ENCODE measurements at regions not wholly inside any gene's neighbourhood (a gene's known extent, or its start where the extent isn't known, plus 50 kb on each side); places are given as distances from the start of the nearest gene placed in this dataset.

- no peak for TF ChIP-seq NFIC (IDR thresholded peaks at IDR 0.05)
- no peak for TF ChIP-seq RAD21 (IDR thresholded peaks at IDR 0.05; ENCODE audit: low read depth)
- no peak for TF ChIP-seq EGR1 (IDR thresholded peaks at IDR 0.05)
- TF ChIP-seq CEBPB (IDR thresholded peaks at IDR 0.05): no peak
- TF ChIP-seq TEAD4 (IDR thresholded peaks at IDR 0.05): no peak
- TF ChIP-seq USF1 (IDR thresholded peaks at IDR 0.05): no peak
- no peak for TF ChIP-seq EP300 (IDR thresholded peaks at IDR 0.05; ENCODE audit: borderline replicate concordance)
Measured at GRCh38 chr3:140821493-140821892, 120.1 kb upstream of the SLC25A36 start.

- TF ChIP-seq CREB1 (IDR thresholded peaks at IDR 0.05; ENCODE audit: low read depth) (no peak), TEAD4 (IDR thresholded peaks at IDR 0.05) (no peak), TAF1 (IDR thresholded peaks at IDR 0.05; ENCODE audit: low read depth) (no peak), NFIC (IDR thresholded peaks at IDR 0.05) (no peak), CEBPB (IDR thresholded peaks at IDR 0.05) (no peak), YY1 (IDR thresholded peaks at IDR 0.05; ENCODE audit: low read depth) (no peak), REST (IDR thresholded peaks at IDR 0.05; ENCODE audit: low read depth) (no peak), USF1 (IDR thresholded peaks at IDR 0.05) (no peak), TCF12 (IDR thresholded peaks at IDR 0.05; ENCODE audit: low read depth) (no peak), MAX (IDR thresholded peaks at IDR 0.05) (no peak), RAD21 (IDR thresholded peaks at IDR 0.05; ENCODE audit: low read depth) (no peak), EP300 (IDR thresholded peaks at IDR 0.05; ENCODE audit: borderline replicate concordance) (no peak), ZBTB7A (IDR thresholded peaks at IDR 0.05; ENCODE audit: low read depth) (no peak)
Measured at GRCh38 chr3:140822401-140823047, 119.1 kb upstream of the SLC25A36 start.

- no peak for TF ChIP-seq EP300 (IDR thresholded peaks at IDR 0.05; ENCODE audit: borderline replicate concordance)
- TF ChIP-seq REST (IDR thresholded peaks at IDR 0.05; ENCODE audit: low read depth): no peak
- no peak for TF ChIP-seq CEBPB (IDR thresholded peaks at IDR 0.05)
- TF ChIP-seq NFIC (IDR thresholded peaks at IDR 0.05): no peak
- TF ChIP-seq YY1 (IDR thresholded peaks at IDR 0.05; ENCODE audit: low read depth): no peak
- TF ChIP-seq ZBTB7A (IDR thresholded peaks at IDR 0.05; ENCODE audit: low read depth): no peak
- TF ChIP-seq MAX (IDR thresholded peaks at IDR 0.05): no peak
- TF ChIP-seq USF1 (IDR thresholded peaks at IDR 0.05): no peak
- no peak for TF ChIP-seq EGR1 (IDR thresholded peaks at IDR 0.05)
Measured at GRCh38 chr3:140823106-140823505, 118.5 kb upstream of the SLC25A36 start.

- TF ChIP-seq ZBTB7A (IDR thresholded peaks at IDR 0.05; ENCODE audit: low read depth) (no peak), MAX (IDR thresholded peaks at IDR 0.05) (no peak)
Measured at GRCh38 chr3:140827894-140828293, 113.7 kb upstream of the SLC25A36 start.

GRCh38 chr3:140828585-140828984 is 113.1 kb upstream of the SLC25A36 start:
- TF ChIP-seq CEBPB (IDR thresholded peaks at IDR 0.05) (no peak), EGR1 (IDR thresholded peaks at IDR 0.05) (no peak), MAX (IDR thresholded peaks at IDR 0.05) (no peak), USF1 (IDR thresholded peaks at IDR 0.05) (no peak), REST (IDR thresholded peaks at IDR 0.05; ENCODE audit: low read depth) (no peak)

All from Ishikawa (cell line).